ENCODE measurements at regions not wholly inside any gene's neighbourhood (a gene's known extent, or its start where the extent isn't known, plus 50 kb on each side); places are given as distances from the start of the nearest gene placed in this dataset.
A peak's percentile ranks its signal among the peaks of the same experiment; 100 is the strongest.

GRCh38 chr13:40863723-40864122, 74.3 kb downstream of the SLC25A15 start:
- DNase-seq (ENCODE audit: low read depth, low spot score), result no peak

DNA sequence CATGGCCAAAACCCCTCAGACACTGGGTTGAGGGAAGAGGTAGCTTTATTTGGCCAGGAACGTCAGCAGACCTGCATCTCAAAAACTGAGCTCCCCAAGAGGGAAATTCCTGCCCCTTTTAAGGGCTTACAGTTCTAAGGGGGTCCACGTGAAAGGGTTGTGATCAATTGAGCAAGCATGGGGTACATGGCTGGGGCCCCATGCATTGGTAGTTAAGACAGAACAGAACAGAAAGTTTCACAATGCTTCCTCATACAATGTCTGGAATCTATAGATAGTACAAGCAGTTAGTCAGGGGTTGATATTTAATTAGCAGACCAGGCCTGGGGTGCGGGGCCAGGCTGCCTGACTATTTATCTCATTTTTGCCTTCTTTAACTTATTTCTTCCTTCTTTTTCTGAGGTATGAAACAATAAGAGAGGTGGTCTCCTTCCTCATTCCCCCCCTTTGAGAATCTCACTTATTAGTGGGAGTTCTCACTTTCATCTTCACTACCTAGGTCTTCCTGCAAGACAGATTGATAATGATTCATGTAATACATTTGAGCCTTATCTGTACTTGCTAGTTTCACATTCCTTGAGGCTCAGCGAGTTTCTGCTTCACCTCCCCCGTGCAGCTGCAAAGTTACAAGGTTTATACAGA, 84.8 kb downstream of the SLC25A15 start:
- peak; percentile 10 for DNase-seq (ENCODE audit: low read depth, low spot score)

DNA sequence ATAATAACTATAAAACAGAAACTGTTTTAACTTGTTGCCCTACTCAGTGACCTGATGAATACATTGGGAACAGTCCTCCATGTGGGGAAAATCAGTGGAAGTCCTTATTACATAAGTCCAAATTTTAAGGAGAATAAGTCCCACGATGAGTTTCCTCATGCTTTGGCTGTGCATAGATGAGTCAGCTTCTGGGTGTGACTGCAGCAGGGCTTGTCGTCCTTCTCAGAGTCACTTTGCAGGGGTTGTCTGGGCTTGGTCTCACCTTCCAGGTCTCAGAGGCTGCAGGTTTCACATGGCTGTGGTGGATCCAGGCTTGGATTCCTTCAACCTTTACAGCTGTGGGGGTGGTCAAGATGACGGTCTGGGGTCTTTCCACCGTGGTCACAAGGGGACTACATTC, 85.6 kb downstream of the SLC25A15 start:
- no peak for DNase-seq (ENCODE audit: low read depth, low spot score)

DNA sequence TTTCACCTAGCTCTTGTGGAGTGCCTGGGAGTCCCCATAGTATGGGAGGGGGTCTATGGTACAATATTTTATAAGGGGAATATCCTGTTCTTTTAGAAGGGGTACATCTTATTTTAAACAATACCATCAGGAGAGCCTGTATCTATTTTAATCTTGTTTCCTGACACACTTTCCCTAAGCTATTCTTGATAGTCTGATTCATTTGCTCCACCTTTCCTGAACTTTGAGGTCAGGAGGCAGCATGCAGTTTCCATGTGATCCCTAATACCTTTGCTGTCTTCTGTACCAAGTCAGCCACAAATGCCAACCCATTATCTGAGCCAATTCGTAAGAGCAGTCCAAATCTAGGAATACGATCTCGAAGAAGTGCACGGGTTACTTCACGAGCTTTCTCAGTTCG, 86.2 kb downstream of the SLC25A15 start:
- no peak for DNase-seq (ENCODE audit: low read depth, low spot score)

GRCh38 chr13:40876020-40876738, 86.8 kb downstream of the SLC25A15 start:
- DNase-seq (ENCODE audit: low read depth, low spot score), result no peak

- DNase-seq (ENCODE audit: low read depth, low spot score), result no peak
These were observed 88.9 kb downstream of the SLC25A15 start for GRCh38 chr13:40878321-40878720.

GRCh38 chr13:40878823-40879222, 89.4 kb downstream of the SLC25A15 start:
- DNase-seq (ENCODE audit: low read depth, low spot score), result no peak
